ENCODE measurements at regions not wholly inside any gene's neighbourhood (a gene's known extent, or its start where the extent isn't known, plus 50 kb on each side); places are given as distances from the start of the nearest gene placed in this dataset.

DNA sequence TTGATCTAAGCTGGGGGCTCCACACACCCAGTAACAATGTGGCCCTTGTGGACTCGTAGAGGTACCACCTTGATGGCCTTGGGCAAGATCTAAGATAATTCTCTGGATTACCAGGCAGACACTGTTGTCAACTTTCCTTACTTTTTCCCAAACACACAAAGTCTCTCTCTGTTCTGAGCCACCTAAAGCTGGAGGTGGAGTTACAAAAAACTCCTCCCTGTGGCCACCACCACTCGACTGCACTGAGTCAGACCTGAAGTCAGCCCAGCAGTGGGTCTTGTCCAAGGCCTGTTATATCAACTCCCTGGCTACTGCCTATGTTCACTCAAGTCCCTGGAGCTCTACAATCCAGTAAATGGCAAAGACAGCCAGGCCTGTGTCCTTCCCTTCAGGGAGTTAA is 70.1 kb upstream of the TECRL start:
- DNase-seq, result no peak
- H3K27me3 ChIP-seq, result no peaks in the 10 kb centered on the region
- no peaks in the 10 kb centered on the region for H3K36me3 ChIP-seq
- H3K4me1 ChIP-seq, result no peaks in the 10 kb centered on the region
- intact Hi-C loops (cut with DNase I), result no loop called here
- H3K4me3 ChIP-seq, result no peak overlapping the region
- H3K9me3 ChIP-seq, result no peaks in the 10 kb centered on the region
- TF ChIP-seq POLR2AphosphoS5 (IDR thresholded peaks at IDR 0.05) (no peak), POLR2A (IDR thresholded peaks at IDR 0.05) (no peak), EP300 (IDR thresholded peaks at IDR 0.05) (no peak)
- TF ChIP-seq, protein P1, sequence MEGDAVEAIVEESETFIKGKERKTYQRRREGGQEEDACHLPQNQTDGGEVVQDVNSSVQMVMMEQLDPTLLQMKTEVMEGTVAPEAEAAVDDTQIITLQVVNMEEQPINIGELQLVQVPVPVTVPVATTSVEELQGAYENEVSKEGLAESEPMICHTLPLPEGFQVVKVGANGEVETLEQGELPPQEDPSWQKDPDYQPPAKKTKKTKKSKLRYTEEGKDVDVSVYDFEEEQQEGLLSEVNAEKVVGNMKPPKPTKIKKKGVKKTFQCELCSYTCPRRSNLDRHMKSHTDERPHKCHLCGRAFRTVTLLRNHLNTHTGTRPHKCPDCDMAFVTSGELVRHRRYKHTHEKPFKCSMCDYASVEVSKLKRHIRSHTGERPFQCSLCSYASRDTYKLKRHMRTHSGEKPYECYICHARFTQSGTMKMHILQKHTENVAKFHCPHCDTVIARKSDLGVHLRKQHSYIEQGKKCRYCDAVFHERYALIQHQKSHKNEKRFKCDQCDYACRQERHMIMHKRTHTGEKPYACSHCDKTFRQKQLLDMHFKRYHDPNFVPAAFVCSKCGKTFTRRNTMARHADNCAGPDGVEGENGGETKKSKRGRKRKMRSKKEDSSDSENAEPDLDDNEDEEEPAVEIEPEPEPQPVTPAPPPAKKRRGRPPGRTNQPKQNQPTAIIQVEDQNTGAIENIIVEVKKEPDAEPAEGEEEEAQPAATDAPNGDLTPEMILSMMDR (IDR thresholded peaks at IDR 0.05), result no peak
- no peak overlapping the region for H3K27ac ChIP-seq
- 45 to 76% methylated on average over 2 of the region's 2 CpGs for WGBS, 2 donors

DNA sequence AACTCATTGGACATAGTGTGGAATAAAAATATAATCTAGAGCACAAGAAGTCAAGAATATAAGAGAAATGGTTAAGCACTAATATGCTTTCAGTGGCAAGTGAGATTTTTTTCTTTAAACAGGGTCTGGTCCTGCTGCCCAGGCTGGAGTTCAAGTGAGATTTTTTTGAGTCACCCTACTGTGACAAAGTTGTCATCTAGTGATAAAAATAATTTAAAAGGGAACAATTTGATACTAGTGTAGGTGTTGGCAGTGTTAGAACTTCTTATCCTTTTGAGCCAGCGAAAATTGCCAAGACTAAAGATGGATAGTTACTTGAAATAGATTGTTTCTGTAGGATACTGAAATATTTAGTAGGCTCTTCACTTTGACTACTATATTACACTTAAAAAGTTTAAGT is 67.9 kb upstream of the TECRL start:
- no peak overlapping the region for H3K4me3 ChIP-seq
- WGBS, 2 donors, result 84 to 86% methylated on average over 1 of the region's 1 CpG
- no peaks in the 10 kb centered on the region for H3K9me3 ChIP-seq
- intact Hi-C loops (cut with DNase I), result no loop called here
- H3K27ac ChIP-seq, result no peak overlapping the region
- H3K4me1 ChIP-seq, result no peaks in the 10 kb centered on the region
- DNase-seq, result no peak
- H3K36me3 ChIP-seq, result no peaks in the 10 kb centered on the region
- TF ChIP-seq POLR2AphosphoS5 (IDR thresholded peaks at IDR 0.05), result no peak
- no peak for TF ChIP-seq POLR2A (IDR thresholded peaks at IDR 0.05)
- TF ChIP-seq, protein P1 (IDR thresholded peaks at IDR 0.05), result no peak
- TF ChIP-seq EP300 (IDR thresholded peaks at IDR 0.05), result no peak
- no peaks in the 10 kb centered on the region for H3K27me3 ChIP-seq

DNA sequence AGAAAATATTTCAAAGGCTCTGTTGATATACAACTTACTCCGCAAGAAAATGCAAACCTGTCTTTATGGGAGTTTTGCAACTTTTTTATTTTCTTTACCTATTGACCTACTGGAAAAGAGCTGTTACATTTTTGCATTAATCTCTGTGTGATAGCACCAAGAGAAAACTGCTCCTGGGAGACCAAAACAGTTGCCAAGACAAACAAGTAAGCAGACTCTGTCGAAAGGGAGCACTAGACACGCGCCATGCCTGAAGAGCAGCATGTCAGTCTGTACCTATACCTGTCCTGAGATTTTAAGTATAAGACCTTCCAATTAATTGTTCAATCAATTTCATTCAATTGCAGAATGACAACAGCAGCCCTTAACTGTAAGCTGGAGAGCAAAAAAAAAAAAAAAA is 56.0 kb upstream of the TECRL start:
- intact Hi-C loops (cut with DNase I), result no loop called here
- Histone ChIP-seq H3K27me3 (no peaks in the 10 kb centered on the region), H3K4me1 (no peaks in the 10 kb centered on the region), H3K4me3 (no peak overlapping the region), H3K36me3 (no peaks in the 10 kb centered on the region), H3K9me3 (no peaks in the 10 kb centered on the region), H3K27ac (no peak overlapping the region)
- 75 to 86% methylated on average over 4 of the region's 4 CpGs for WGBS, 2 donors
- no peak for DNase-seq
- TF ChIP-seq, protein P1 (IDR thresholded peaks at IDR 0.05), result no peak
- TF ChIP-seq POLR2A (IDR thresholded peaks at IDR 0.05), result no peak
- no peak for TF ChIP-seq POLR2AphosphoS5 (IDR thresholded peaks at IDR 0.05)
- no peak for TF ChIP-seq EP300 (IDR thresholded peaks at IDR 0.05)

DNA sequence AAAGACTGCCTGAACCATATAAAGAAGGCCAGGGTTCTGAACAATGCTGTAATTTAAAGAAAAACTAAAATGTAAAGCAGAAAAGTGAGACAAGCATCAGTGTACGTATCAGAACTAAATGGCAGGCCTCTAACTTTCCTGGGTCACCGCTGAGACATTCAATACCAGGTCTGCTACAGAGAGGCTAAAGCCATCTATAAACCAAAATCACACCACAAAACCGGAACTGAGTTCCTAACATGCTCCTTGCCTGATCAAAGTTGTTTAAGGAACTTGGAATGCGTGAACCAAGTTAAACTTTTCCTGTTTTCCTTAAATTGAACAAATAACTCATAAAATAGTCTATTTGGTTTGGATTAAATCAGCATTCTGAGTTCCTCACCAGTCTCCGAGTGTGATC is 55.3 kb upstream of the TECRL start:
- WGBS, 2 donors, result 39 to 53% methylated on average over 5 of the region's 5 CpGs
- DNase-seq, result no peak
- no peak for TF ChIP-seq POLR2A (IDR thresholded peaks at IDR 0.05)
- TF ChIP-seq, protein P1 (IDR thresholded peaks at IDR 0.05), result no peak
- no peak for TF ChIP-seq EP300 (IDR thresholded peaks at IDR 0.05)
- TF ChIP-seq POLR2AphosphoS5 (IDR thresholded peaks at IDR 0.05), result no peak
- Histone ChIP-seq H3K36me3 (no peaks in the 10 kb centered on the region), H3K27me3 (no peaks in the 10 kb centered on the region), H3K9me3 (no peaks in the 10 kb centered on the region), H3K4me3 (no peak overlapping the region), H3K4me1 (no peaks in the 10 kb centered on the region), H3K27ac (no peak overlapping the region)
- intact Hi-C loops (cut with DNase I), result no loop called here

Small RNAs in the stretch of these regions (small RNA-seq; reads per million reads assigned to genes)
- gene MTCO3P27, result 0 reads per million in 3 donors
- 0 reads per million in 3 donors for gene MTND4LP31
